ENCODE measurements at regions not wholly inside any gene's neighbourhood (a gene's known extent, or its start where the extent isn't known, plus 50 kb on each side); places are given as distances from the start of the nearest gene placed in this dataset.
"Not testable (repeated sequence)": the region's sequence is repeated elsewhere in the genome, so short reads cannot be mapped to it uniquely, and the experiment has no call there.

DNA sequence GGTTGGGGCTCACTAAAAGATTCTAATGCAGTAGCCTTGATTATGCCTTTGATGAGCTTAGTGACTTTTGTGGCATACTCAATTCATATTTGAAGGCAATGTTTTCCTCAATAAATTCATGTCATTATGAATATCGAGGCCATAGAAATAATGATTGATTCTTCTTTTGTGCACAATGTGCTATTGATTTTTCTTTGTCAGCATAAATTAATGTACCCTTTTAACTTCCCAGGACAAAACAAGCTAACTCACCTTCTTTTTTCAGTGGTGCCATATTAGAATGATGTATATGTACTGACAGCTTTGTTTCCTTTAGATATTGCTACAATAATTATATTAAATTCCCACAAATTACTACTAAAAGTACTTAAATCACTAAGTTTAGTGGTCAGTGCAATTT lies 484.3 kb upstream of the HS3ST5 start:
- no peak for DNase-seq (ENCODE audit: low read depth in 1 of 2, low spot score in 1 of 2)
- in situ Hi-C loops (cut with HindIII; ENCODE audit: low pct_unique_long_range_greater_than_20kb, low sequenced_read_pairs): no loop called here
- no peak for TF ChIP-seq JUND (IDR thresholded peaks at IDR 0.05; ENCODE audit: low read depth)

DNA sequence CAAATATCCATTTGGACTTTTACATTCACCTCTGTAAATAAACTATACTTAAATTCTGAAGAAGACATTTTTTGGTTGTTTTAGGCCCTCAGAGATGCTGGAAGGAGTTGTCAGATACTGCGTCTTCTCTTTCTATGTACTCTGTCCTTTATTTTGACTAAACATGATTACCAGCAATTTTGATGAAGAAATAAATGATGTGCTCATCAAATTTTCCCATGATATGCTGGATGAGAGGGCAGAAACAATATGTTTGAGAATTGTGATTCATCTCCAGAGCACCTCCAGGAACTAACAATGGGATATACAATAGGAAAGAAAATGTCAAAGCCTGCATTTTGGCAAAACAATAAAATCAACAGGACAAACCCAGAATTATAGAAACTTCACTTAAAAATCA lies 481.6 kb upstream of the HS3ST5 start:
- in situ Hi-C loops (cut with HindIII; ENCODE audit: low pct_unique_long_range_greater_than_20kb, low sequenced_read_pairs): no loop called here
- TF ChIP-seq JUND (IDR thresholded peaks at IDR 0.05; ENCODE audit: low read depth): no peak
- DNase-seq (ENCODE audit: low read depth in 1 of 2, low spot score in 1 of 2): no peak

DNA sequence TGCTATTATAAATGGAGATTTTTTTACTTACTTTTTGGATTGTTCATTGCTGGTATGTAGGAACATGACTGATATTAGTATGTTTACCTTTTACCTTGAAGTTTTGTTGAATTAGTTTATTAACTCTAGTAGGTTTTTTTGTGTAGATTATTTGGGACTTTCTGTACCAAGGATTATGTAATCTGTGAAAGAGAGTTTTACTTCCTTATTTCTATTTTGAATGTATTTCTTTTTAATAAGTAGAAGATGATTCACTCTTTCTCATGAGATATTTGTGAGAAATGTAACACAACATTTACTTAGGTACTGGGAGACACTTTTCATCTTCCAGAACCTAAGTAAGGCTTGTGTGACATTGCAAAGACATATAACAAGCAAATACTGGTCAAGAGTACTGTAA lies 473.9 kb upstream of the HS3ST5 start:
- in situ Hi-C loops (cut with HindIII; ENCODE audit: low pct_unique_long_range_greater_than_20kb, low sequenced_read_pairs): no loop called here
- no peak for TF ChIP-seq JUND (IDR thresholded peaks at IDR 0.05; ENCODE audit: low read depth)
- DNase-seq (ENCODE audit: low read depth in 1 of 2, low spot score in 1 of 2): no peak

DNA sequence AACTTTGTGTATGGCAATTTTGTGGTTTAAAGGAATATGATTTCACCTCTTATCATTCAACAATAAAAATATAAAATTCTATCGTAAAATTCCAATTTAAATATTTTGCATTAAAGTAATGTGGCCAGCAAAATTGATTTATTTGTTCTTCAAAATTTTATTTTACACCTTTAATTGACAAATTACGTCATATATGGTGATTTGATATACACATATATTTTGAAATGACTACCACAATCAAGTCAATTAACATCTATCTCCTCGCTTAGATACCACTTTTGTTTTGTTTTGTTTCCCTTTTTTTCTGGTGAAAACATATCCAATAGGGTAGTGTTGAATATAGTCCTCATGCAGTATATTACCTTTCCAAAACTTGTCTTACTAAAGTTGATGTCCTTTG lies 467.6 kb upstream of the HS3ST5 start:
- no peak for DNase-seq (ENCODE audit: low read depth in 1 of 2, low spot score in 1 of 2)
- in situ Hi-C loops (cut with HindIII; ENCODE audit: low pct_unique_long_range_greater_than_20kb, low sequenced_read_pairs): no loop called here
- no peak for TF ChIP-seq JUND (IDR thresholded peaks at IDR 0.05; ENCODE audit: low read depth)

DNA sequence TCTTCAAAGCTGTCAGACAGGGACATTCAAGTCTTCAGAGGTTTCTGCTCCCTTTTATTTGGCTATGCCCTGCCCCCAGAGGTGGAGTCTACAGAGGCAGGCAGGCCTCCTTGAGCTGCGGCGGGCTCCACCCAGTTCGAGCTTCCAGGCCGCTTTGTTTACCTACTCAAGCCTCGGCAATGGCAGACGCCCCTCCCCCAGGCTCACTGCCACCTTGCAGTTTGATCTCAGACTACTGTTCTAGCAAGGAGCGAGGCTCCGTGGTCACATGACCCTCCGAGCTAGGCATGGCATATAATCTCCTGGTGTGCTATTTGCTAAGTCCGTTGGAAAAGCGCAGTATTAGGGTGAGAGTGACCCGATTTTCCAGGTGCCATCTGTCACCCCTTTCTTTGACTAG lies 462.6 kb upstream of the HS3ST5 start:
- in situ Hi-C loops (cut with HindIII; ENCODE audit: low pct_unique_long_range_greater_than_20kb, low sequenced_read_pairs); DNase-seq (ENCODE audit: low read depth in 1 of 2, low spot score in 1 of 2): not testable (repeated sequence)

DNA sequence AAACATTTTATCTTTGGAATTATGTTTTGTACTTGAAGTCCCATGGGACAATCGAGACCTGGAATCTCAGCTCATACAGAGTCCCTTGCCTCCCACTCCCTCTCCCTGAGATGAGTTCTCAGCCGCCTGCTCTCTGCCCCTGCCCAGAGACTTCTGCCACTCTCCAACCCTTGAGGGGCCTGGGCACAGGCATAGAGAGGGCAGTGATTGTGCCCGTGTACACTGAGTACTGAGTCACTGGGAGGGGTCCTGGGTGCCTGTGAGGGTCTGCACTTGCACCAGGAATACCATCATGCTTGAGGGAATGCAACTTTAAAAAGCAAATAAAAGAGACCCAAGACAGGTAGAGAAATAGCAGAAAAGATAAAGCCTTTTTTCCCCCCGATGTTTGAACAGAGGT lies 453.8 kb upstream of the HS3ST5 start:
- in situ Hi-C loops (cut with HindIII; ENCODE audit: low pct_unique_long_range_greater_than_20kb, low sequenced_read_pairs): no loop called here
- DNase-seq (ENCODE audit: low read depth in 1 of 2, low spot score in 1 of 2): no peak
- TF ChIP-seq JUND (IDR thresholded peaks at IDR 0.05; ENCODE audit: low read depth): no peak

DNA sequence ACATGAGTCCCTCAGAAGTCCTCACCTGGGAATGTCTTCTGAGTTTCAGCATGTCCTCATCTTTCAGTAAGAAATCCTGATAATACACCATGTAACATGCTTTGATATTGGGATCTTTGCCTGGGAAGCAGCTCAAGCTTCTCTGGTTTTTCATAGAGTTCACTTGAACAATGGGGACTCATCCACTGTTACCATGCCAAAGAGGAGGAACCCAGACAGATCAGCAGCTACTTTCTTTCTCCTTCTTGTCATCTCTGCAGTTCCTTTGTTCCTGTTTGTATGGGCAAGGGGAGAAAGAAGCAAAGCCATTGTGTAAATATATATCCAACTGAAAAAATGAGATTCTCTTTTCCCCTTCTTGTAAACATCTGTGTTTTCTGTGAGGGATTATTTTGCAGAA lies 450.6 kb upstream of the HS3ST5 start:
- in situ Hi-C loops (cut with HindIII; ENCODE audit: low pct_unique_long_range_greater_than_20kb, low sequenced_read_pairs): no loop called here
- DNase-seq (ENCODE audit: low read depth in 1 of 2, low spot score in 1 of 2): no peak
- no peak for TF ChIP-seq JUND (IDR thresholded peaks at IDR 0.05; ENCODE audit: low read depth)

DNA sequence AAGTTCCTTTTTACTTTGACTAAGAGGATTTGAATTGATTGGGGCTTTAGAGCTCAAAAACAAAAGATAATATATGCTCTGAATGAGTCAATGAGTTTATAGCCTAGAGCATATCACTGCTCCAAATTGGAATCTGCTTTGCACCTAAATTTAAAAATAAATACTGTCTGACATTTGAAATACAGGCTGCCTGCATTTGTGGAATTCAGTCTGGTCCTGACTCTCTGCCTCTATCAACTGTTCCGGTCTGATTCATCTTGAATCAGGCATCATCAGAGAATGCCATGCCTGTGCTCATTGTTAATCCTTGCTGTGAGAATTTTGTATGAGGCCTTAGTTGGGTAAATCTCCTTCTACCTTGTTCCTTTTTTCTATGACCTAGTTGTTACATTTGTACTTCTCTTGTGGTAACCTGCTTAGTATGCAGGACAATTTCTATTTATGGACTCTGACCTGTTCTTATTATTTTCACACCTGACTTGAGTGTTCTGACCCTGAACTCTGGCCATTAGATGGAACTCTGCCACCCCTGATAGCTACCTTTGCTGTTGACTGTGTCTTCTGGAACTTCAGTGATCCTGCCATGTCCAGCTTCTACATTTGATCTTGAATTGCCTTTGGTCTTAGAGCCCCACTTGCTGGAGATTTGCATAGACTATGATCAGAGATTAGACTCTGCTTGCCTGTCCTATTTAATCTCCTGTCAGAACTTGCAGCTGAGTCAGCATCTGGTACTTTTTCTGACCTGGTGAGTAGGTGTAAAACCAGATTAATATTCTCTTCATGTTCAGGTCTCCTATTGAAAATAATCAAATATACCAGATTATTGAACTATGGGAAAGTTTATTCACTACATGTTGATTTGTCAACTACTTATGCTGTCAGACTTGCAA lies 442.7 kb upstream of the HS3ST5 start:
- in situ Hi-C loops (cut with HindIII; ENCODE audit: low pct_unique_long_range_greater_than_20kb, low sequenced_read_pairs): no loop called here
- no peak for TF ChIP-seq JUND (IDR thresholded peaks at IDR 0.05; ENCODE audit: low read depth)
- no peak for DNase-seq (ENCODE audit: low read depth in 1 of 2, low spot score in 1 of 2)

DNA sequence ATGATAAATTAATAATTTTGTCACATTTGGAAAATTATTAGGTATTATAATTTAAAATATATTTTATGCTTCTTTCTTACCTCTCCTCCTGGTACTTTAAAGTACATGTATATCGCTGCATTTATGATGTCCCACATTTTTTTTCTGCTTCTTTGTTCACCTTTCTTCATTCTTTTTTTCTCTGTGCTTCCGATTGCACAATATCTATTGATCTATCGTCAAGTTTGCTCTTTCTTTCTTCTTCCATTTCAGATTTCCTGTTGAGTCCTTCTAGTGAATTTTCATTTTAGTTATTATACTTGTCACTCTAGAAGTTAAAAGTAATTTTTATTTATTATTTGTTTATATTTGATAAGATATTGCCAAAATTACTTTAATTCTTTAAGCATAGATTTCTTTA lies 441.0 kb upstream of the HS3ST5 start:
- DNase-seq (ENCODE audit: low read depth in 1 of 2, low spot score in 1 of 2): no peak
- TF ChIP-seq JUND (IDR thresholded peaks at IDR 0.05; ENCODE audit: low read depth): no peak
- in situ Hi-C loops (cut with HindIII; ENCODE audit: low pct_unique_long_range_greater_than_20kb, low sequenced_read_pairs): no loop called here

DNA sequence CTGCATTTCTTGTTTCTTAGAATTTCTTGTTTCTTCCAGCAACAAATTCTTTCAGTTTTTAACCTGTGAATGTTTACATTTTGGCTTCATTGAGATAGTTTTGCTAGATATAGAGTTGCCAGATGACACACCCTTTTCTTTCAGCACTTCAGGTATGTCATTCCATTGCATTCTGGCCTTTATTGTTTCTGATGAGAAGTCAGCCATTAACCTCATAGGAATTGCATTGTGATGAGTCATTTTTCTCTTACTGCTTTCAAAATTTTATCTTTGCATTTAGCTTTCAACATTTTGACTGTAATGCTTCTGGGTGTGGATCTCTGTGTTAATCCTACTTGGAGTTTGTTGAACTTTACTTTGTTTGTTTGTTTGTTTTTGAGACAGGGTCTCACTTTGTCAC lies 440.3 kb upstream of the HS3ST5 start:
- no peak for TF ChIP-seq JUND (IDR thresholded peaks at IDR 0.05; ENCODE audit: low read depth)
- in situ Hi-C loops (cut with HindIII; ENCODE audit: low pct_unique_long_range_greater_than_20kb, low sequenced_read_pairs): no loop called here
- no peak for DNase-seq (ENCODE audit: low read depth in 1 of 2, low spot score in 1 of 2)

DNA sequence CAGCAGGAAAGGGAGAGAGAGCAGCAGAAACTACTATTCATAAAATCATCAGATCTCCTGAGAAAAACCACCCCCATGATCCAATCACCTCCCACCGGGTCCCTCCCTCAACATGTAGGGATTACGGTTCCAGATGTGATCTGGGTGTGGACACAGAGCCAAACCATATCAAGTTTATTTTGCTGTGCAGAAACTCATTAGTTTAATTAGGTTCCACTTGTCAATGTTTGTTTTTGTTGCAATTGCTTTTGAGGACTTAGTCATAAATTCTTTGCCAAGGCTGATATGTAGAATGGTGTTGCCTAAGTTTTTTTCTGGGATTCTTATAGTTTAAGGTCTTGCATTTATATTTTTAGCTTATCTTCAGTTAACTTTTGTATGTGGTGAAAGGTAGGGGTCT lies 422.0 kb upstream of the HS3ST5 start:
- DNase-seq (ENCODE audit: low read depth in 1 of 2, low spot score in 1 of 2): no peak
- no peak for TF ChIP-seq JUND (IDR thresholded peaks at IDR 0.05; ENCODE audit: low read depth)
- in situ Hi-C loops (cut with HindIII; ENCODE audit: low pct_unique_long_range_greater_than_20kb, low sequenced_read_pairs): no loop called here

DNA sequence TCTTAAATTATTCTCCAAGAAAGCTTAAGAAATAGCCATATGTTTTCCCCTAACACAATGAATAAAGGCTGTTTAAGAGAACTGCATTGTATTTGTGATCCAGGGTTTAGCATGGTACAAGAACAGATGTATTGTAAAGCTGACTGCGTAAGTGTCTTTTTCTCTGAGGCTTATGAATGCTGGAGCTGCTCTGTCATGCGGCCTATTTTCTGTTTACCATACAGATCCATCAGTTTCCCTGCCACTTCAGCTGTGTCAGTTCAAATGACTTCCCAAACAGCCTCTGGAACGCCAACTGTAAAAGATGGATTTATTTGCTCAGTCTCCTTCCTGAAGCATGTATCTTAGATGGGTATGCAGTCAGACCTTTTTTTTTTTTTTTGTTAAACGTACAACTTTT lies 419.3 kb upstream of the HS3ST5 start:
- DNase-seq (ENCODE audit: low read depth in 1 of 2, low spot score in 1 of 2): no peak
- no peak for TF ChIP-seq JUND (IDR thresholded peaks at IDR 0.05; ENCODE audit: low read depth)
- in situ Hi-C loops (cut with HindIII; ENCODE audit: low pct_unique_long_range_greater_than_20kb, low sequenced_read_pairs): no loop called here

DNA sequence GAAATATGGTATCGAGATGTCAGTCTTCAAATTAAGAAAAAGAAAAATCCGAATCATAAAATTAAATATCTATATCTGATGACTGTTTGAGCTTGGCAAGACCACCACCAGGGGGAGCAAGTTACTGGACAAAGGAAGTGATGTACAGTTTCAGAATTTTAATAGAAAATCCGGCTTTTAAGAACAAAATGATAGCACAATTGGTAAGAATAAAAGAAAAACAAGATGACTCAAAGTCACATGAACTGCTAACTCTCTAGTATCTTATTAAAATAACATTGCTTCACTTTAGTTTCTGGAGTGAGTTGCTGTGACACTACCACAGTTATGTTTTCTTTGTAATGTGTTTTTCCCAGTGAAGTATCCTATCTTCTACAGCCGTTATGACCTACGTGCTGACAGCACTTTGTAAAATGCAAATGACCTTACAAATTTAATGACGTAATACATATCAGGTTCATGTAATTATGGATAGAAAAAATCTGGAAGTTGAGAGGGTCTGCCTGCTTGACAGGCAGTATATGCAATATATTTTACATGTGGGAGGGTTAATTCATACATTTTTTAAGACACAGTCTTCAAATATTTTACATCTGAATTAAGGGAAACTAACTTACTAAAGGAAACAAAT lies 405.3 kb upstream of the HS3ST5 start:
- in situ Hi-C loops (cut with HindIII; ENCODE audit: low pct_unique_long_range_greater_than_20kb, low sequenced_read_pairs): no loop called here
- no peak for TF ChIP-seq JUND (IDR thresholded peaks at IDR 0.05; ENCODE audit: low read depth)
- DNase-seq (ENCODE audit: low read depth in 1 of 2, low spot score in 1 of 2): peak in 1 of 2 experiments; percentile 56
